ENCODE measurements at regions not wholly inside any gene's neighbourhood (a gene's known extent, or its start where the extent isn't known, plus 50 kb on each side); places are given as distances from the start of the nearest gene placed in this dataset.

DNA sequence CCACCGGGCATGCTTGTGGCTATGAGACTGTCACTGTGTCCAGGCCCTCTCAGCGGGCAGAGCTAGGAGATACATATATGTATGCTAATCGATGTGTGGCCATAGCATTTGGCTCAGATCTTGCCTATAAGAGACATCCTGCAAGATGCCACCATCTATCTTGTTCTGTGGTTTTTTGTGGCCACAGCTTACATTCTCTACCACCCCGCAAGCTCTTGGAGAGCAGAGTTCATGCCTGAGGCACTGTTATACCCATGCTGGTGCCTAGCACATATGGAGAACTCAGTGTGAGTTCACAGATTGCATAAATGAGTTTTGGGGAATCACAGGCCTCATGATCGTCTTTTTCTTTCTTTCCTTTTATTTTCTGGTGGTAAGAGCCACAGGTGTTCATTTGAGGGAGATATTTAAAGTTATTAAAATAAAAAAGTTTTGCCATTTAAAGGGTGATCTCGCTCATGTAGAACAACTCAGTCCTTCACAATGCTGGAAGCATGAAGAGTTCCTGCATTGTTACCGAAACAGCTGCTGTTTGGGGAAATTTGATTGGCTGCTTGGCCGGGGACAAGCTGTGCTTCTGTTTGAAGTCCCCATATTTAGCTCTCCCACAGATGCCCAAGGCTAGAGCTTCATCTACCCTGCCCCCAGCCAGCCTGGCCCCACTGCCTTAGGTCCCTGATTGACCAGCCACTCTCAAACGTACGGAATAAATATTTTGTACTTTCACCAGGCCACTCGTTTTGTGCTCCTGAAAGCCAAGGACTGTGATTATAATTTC, 169.2 kb upstream of the MAP1B start:
- TF ChIP-seq CTCF (IDR thresholded peaks at IDR 0.05; ENCODE audit: low read depth, low read length, missing input control): no peak
- no peak for TF ChIP-seq TAF1 (conservative IDR thresholded peaks at IDR 0.05)
- TF ChIP-seq RXRA (IDR thresholded peaks at IDR 0.05): no peak
- TF ChIP-seq EGR1 (IDR thresholded peaks at IDR 0.05; ENCODE audit: low read depth in 2 of 2): no peak
